H1 (cell line): ENCODE measurements at regions not wholly inside any gene's neighbourhood (a gene's known extent, or its start where the extent isn't known, plus 50 kb on each side); places are given as distances from the start of the nearest gene placed in this dataset.

ENCODE experiments used
- EP300 ChIP-seq, 2 experiments: IDR thresholded peaks; 1 replicate in 1 of 2; 2 replicates in 1 of 2; pipeline ENCODE4 v1.6.1; 2011 to 2012; ENCODE audit warnings: low read depth in 2 of 2, low read length in 2 of 2, mild to moderate bottlenecking in 2 of 2, borderline replicate concordance in 1 of 2, inconsistent platforms in 1 of 2, moderate library complexity in 1 of 2
- EZH2 ChIP-seq: fragments of 200-600 bp; sonication (generic); IDR thresholded peaks from 2 replicates; pipeline ENCODE4 v1.7.1; 2012; ENCODE audit warnings: low read depth, mild to moderate bottlenecking, moderate library complexity, low read length, inconsistent platforms; ENCODE audit not compliant: severe bottlenecking
- KDM1A ChIP-seq: fragments of 200-600, 300-600 bp; sonication (generic); IDR thresholded peaks from 2 replicates; pipeline ENCODE4 v1.7.1; 2016; ENCODE audit warnings: mild to moderate bottlenecking, low read length, borderline replicate concordance
- KDM5A ChIP-seq: fragments of 200-600 bp; IDR thresholded peaks from 2 replicates; pipeline ENCODE4 v1.7.1; 2012; ENCODE audit warnings: mild to moderate bottlenecking, low read length, inconsistent platforms, mixed read lengths
- NRF1 ChIP-seq: IDR thresholded peaks from 2 replicates; pipeline ENCODE4 v1.6.1; 2011; ENCODE audit warnings: mild to moderate bottlenecking, low read depth, low read length, improper control_type of control experiment
- POLR2AphosphoS5 ChIP-seq: IDR thresholded peaks from 2 replicates; pipeline ENCODE4 v1.6.1; 2011; ENCODE audit warnings: low read depth, low read length
- RBBP5 ChIP-seq: IDR thresholded peaks from 2 replicates; pipeline ENCODE4 v1.7.1; 2012; ENCODE audit warnings: low read depth, mild to moderate bottlenecking, inconsistent platforms, low read length, moderate library complexity, borderline replicate concordance
- TF ChIP-seq, protein P1 (sequence below), 3 experiments: IDR thresholded peaks; 1 replicate in 2 of 3; 2 replicates in 1 of 3; pipeline versions ENCODE4 v1.5.1 to v1.6.1; 2011; ENCODE audit warnings: low read length in 3 of 3, mild to moderate bottlenecking in 3 of 3, inconsistent platforms in 2 of 3, low read depth in 1 of 3, moderate library complexity in 1 of 3; ENCODE audit not compliant: insufficient read depth in 1 of 3; ENCODE audit errors: control extremely low read depth in 1 of 3
- TF ChIP-seq, protein P2 (sequence below): IDR thresholded peaks from 2 replicates; pipeline ENCODE4 v1.6.1; 2011; ENCODE audit warnings: low read depth, mild to moderate bottlenecking, low read length; ENCODE audit not compliant: insufficient read depth

DNA sequence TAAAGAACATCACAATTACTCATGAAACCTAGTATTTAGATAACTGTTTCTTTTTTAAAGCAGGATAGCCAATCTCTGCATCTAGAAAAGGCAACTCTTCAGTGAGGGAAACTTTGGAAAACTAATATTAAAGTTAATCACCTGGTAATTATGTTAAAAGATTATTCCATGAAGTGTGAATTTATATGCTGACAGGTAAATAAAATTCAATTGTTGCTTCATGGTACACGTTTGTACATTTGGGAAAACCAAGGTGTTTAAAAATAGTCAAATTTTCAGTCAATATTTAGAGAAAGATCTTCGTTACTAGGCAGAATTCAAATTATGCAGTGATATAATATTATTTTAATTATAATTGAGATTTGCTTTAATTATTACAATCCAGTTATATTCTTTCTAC is 100.1 kb upstream of the LRFN5 start:
- TF ChIP-seq, protein P1, sequence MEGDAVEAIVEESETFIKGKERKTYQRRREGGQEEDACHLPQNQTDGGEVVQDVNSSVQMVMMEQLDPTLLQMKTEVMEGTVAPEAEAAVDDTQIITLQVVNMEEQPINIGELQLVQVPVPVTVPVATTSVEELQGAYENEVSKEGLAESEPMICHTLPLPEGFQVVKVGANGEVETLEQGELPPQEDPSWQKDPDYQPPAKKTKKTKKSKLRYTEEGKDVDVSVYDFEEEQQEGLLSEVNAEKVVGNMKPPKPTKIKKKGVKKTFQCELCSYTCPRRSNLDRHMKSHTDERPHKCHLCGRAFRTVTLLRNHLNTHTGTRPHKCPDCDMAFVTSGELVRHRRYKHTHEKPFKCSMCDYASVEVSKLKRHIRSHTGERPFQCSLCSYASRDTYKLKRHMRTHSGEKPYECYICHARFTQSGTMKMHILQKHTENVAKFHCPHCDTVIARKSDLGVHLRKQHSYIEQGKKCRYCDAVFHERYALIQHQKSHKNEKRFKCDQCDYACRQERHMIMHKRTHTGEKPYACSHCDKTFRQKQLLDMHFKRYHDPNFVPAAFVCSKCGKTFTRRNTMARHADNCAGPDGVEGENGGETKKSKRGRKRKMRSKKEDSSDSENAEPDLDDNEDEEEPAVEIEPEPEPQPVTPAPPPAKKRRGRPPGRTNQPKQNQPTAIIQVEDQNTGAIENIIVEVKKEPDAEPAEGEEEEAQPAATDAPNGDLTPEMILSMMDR (IDR thresholded peaks at IDR 0.05; ENCODE audit: control extremely low read depth in 1 of 3, insufficient read depth in 1 of 3, low read depth in 1 of 3, low read length in 3 of 3) = no peak
- no peak for TF ChIP-seq POLR2AphosphoS5
- no peak for TF ChIP-seq NRF1
- no peak for TF ChIP-seq EP300 (IDR thresholded peaks at IDR 0.05; ENCODE audit: borderline replicate concordance in 1 of 2, low read depth in 2 of 2, low read length in 2 of 2)
- TF ChIP-seq KDM5A = no peak
- TF ChIP-seq EZH2 = no peak
- TF ChIP-seq, protein P2, sequence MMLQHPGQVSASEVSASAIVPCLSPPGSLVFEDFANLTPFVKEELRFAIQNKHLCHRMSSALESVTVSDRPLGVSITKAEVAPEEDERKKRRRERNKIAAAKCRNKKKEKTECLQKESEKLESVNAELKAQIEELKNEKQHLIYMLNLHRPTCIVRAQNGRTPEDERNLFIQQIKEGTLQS = no peak
- no peak for TF ChIP-seq RBBP5
- TF ChIP-seq KDM1A = no peak
